GM06990 (cell line): ENCODE measurements at regions not wholly inside any gene's neighbourhood (a gene's known extent, or its start where the extent isn't known, plus 50 kb on each side); places are given as distances from the start of the nearest gene placed in this dataset.

Experiments used
- DNase-seq: peaks from one replicate; pipeline ENCODE4 v3.0.0-alpha.2; 2011; ENCODE audit not compliant: insufficient read length; ENCODE audit errors: extremely low read depth
- H3K27me3 ChIP-seq: replicated peaks from 2 replicates; pipeline ENCODE4 v1.6.0; 2011; ENCODE audit warnings: low read length; ENCODE audit not compliant: control insufficient read depth, insufficient read depth
- H3K36me3 ChIP-seq: 2 replicates; pipeline ENCODE4 v1.5.1; 2011; ENCODE audit warnings: low read length; ENCODE audit not compliant: control insufficient read depth, insufficient read depth
- H3K4me3 ChIP-seq: replicated peaks from 2 replicates; pipeline ENCODE4 v1.5.1; 2011; ENCODE audit warnings: low read depth, mild to moderate bottlenecking, control low read depth, low read length
- CTCF ChIP-seq: IDR thresholded peaks from 2 replicates; pipeline ENCODE4 v1.5.1; 2011; ENCODE audit warnings: low read length, control low read depth, mild to moderate bottlenecking, inconsistent platforms; ENCODE audit not compliant: insufficient read depth, poor library complexity, severe bottlenecking

- Histone ChIP-seq H3K36me3 (no peaks in the 10 kb centered on the region), H3K4me3 (no peak overlapping the region), H3K27me3 (no peaks in the 10 kb centered on the region)
- TF ChIP-seq CTCF = no peak
- DNase-seq = no peak
Measured at GRCh38 chr16:50455288-50455845, 86.6 kb upstream of the BRD7 start.

- Histone ChIP-seq H3K27me3 (no peaks in the 10 kb centered on the region; the same call in none of the 2 replicates), H3K4me3 (no peak overlapping the region), H3K36me3 (no peaks in the 10 kb centered on the region)
- no peak for TF ChIP-seq CTCF
- no peak for DNase-seq
Measured at GRCh38 chr16:50453446-50453845, 84.7 kb upstream of the BRD7 start.

GRCh38 chr16:50451951-50452508 is 83.2 kb upstream of the BRD7 start:
- H3K36me3 ChIP-seq = no peaks in the 10 kb centered on the region
- no peaks in the 10 kb centered on the region; the same call in none of the 2 replicates for H3K27me3 ChIP-seq
- TF ChIP-seq CTCF = no peak
- H3K4me3 ChIP-seq = no peak overlapping the region
- DNase-seq = no peak

- Histone ChIP-seq H3K27me3 (no peaks in the 10 kb centered on the region; the same call in none of the 2 replicates), H3K4me3 (no peak overlapping the region), H3K36me3 (no peaks in the 10 kb centered on the region)
- no peak for DNase-seq
- TF ChIP-seq CTCF = no peak
Measured at GRCh38 chr16:50450957-50451356, 82.2 kb upstream of the BRD7 start.

- Histone ChIP-seq H3K27me3 (no peaks in the 10 kb centered on the region; the same call in none of the 2 replicates), H3K4me3 (no peak overlapping the region), H3K36me3 (no peaks in the 10 kb centered on the region)
- TF ChIP-seq CTCF = no peak
- DNase-seq = no peak
Measured at GRCh38 chr16:50449800-50450199, 81.0 kb upstream of the BRD7 start.
